ENCODE measurements at regions not wholly inside any gene's neighbourhood (a gene's known extent, or its start where the extent isn't known, plus 50 kb on each side); places are given as distances from the start of the nearest gene placed in this dataset.

- no peaks in the 10 kb centered on the region for H3K4me1 ChIP-seq
- H3K36me3 ChIP-seq: no peaks in the 10 kb centered on the region
- no peaks in the 10 kb centered on the region for H3K27me3 ChIP-seq
- H3K9me3 ChIP-seq: peaks cover 0 to 4% of the 10 kb centered on the region in 2 donors
- intact Hi-C loops (cut with DNase I): no loop called here
- DNase-seq (no peak), ATAC-seq (no peak)
- no peak overlapping the region for H3K4me3 ChIP-seq
- no peak for TF ChIP-seq CTCF (IDR thresholded peaks at IDR 0.05)
- no peak overlapping the region for H3K27ac ChIP-seq
These were observed 91.4 kb downstream of the SUDS3 start for GRCh38 chr12:118467641-118468305.

GRCh38 chr12:118472940-118473339 lies 96.6 kb downstream of the SUDS3 start:
- Histone ChIP-seq H3K36me3 (no peaks in the 10 kb centered on the region), H3K4me3 (no peak overlapping the region), H3K27me3 (no peaks in the 10 kb centered on the region), H3K27ac (no peak overlapping the region), H3K9me3 (peaks cover 0 to 4% of the 10 kb centered on the region in 2 donors), H3K4me1 (no peaks in the 10 kb centered on the region)
- DNase-seq (no peak), ATAC-seq (no peak)
- intact Hi-C loops (cut with DNase I): no loop called here
- no peak for TF ChIP-seq CTCF (IDR thresholded peaks at IDR 0.05)

DNA sequence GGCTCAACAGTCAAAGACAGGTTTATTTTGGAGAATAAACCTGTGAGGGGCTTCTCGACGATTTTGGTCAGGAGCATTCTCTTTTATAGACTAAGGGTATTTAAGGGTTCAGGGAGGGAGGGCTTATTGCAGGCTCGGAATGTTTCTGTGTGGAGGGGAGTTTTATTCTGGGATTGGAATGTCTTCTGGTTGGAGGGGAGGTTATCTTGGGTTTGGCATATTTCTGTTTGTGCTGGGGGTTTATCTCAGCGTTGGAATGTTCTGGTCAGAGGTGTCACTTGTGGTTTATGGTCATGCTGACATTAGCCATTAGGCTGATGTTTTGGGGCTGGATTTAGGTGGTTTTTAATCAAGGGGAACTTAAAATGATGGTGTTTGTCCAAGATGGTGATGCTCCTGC lies 103.9 kb downstream of the SUDS3 start:
- Histone ChIP-seq H3K4me3 (no peak overlapping the region), H3K27me3 (no peaks in the 10 kb centered on the region), H3K4me1 (no peaks in the 10 kb centered on the region), H3K9me3 (no peaks in the 10 kb centered on the region), H3K27ac (no peak overlapping the region), H3K36me3 (no peaks in the 10 kb centered on the region)
- DNase-seq (no peak), ATAC-seq (no peak)
- TF ChIP-seq CTCF (IDR thresholded peaks at IDR 0.05): no peak
- intact Hi-C loops (cut with DNase I): no loop called here

DNA sequence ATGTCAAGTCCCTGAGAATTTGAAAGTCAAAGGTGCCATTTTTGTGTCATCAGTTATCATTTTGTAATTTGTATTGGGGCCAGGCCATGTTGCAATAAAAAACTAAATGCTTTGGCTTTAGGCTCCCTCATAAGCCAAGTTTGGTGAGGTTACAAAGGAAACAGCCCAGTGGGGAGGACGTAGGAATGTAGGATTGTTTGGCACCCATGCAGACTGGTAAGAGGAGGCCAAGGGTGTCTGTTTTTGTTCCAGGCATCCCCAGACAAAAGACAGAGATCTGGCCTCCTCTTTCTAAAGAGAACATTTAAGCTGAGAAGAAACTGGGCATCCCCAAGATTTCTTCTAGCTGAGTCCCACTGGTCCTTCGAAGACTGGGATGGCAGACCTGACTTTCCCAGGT lies 111.7 kb downstream of the SUDS3 start:
- Histone ChIP-seq H3K9me3 (no peaks in the 10 kb centered on the region), H3K27ac (no peak overlapping the region), H3K4me1 (no peaks in the 10 kb centered on the region), H3K4me3 (no peak overlapping the region), H3K36me3 (no peaks in the 10 kb centered on the region), H3K27me3 (no peaks in the 10 kb centered on the region)
- intact Hi-C loops (cut with DNase I): no loop called here
- DNase-seq (no peak), ATAC-seq (no peak)
- no peak for TF ChIP-seq CTCF (IDR thresholded peaks at IDR 0.05)

- Histone ChIP-seq H3K27me3 (no peaks in the 10 kb centered on the region), H3K36me3 (no peaks in the 10 kb centered on the region), H3K9me3 (no peaks in the 10 kb centered on the region), H3K27ac (no peak overlapping the region), H3K4me1 (no peaks in the 10 kb centered on the region), H3K4me3 (no peak overlapping the region)
- ATAC-seq (no peak), DNase-seq (no peak)
- intact Hi-C loops (cut with DNase I): no loop called here
- no peak for TF ChIP-seq CTCF (IDR thresholded peaks at IDR 0.05)
These were observed 117.6 kb downstream of the SUDS3 start for GRCh38 chr12:118493962-118494361.

Data from left lung (tissue), 4 donors.